ENCODE measurements at regions not wholly inside any gene's neighbourhood (a gene's known extent, or its start where the extent isn't known, plus 50 kb on each side); places are given as distances from the start of the nearest gene placed in this dataset.

GRCh38 chr13:83215627-83216026 lies 666.6 kb downstream of the SLITRK1 start:
- no peaks in the 10 kb centered on the region for H3K4me1 ChIP-seq (ENCODE audit: control insufficient read depth in 4 of 4, insufficient read depth in 4 of 4, low read length in 3 of 4)
- no peaks in the 10 kb centered on the region for H3K27me3 ChIP-seq (ENCODE audit: control insufficient read depth in 4 of 4, insufficient read depth in 4 of 4, low read length in 3 of 4)
- no peak overlapping the region for H3K27ac ChIP-seq (ENCODE audit: low read depth in 1 of 2, low read length in 2 of 2)
- H3K4me3 ChIP-seq (ENCODE audit: low read depth in 1 of 3, low read length in 3 of 3) = no peak overlapping the region
- no peaks in the 10 kb centered on the region for H3K9me3 ChIP-seq (ENCODE audit: control insufficient read depth in 4 of 4, low read length in 3 of 4)
- H3K36me3 ChIP-seq (ENCODE audit: control insufficient read depth in 4 of 4, insufficient read depth in 3 of 4, low read depth in 1 of 4, low read length in 3 of 4) = no peaks in the 10 kb centered on the region
- 63% methylated on average over 1 of the region's 1 CpG for WGBS
- H3K9ac ChIP-seq (ENCODE audit: low read depth in 1 of 2, low read length in 2 of 2) = no peak overlapping the region
- no peak for DNase-seq (ENCODE audit: low spot score)
- TF ChIP-seq FOXA1 (IDR thresholded peaks at IDR 0.05) (no peak), MAX (IDR thresholded peaks at IDR 0.05) (no peak), FOXA2 (IDR thresholded peaks at IDR 0.05) (no peak), EGR1 (IDR thresholded peaks at IDR 0.05; ENCODE audit: low read depth in 2 of 2) (no peak), RXRA (IDR thresholded peaks at IDR 0.05) (no peak), YY1 (IDR thresholded peaks at IDR 0.05) (no peak), TAF1 (conservative IDR thresholded peaks at IDR 0.05) (no peak), ZBTB33 (IDR thresholded peaks at IDR 0.05) (no peak), RAD21 (IDR thresholded peaks at IDR 0.05) (no peak), ATF3 (IDR thresholded peaks at IDR 0.05) (no peak), HNF4A (conservative IDR thresholded peaks at IDR 0.05) (no peak), HNF4G (IDR thresholded peaks at IDR 0.05) (no peak), NR2F2 (IDR thresholded peaks at IDR 0.05) (no peak), JUND (IDR thresholded peaks at IDR 0.05) (no peak), GABPA (IDR thresholded peaks at IDR 0.05 in 1 of 2, conservative IDR thresholded peaks at IDR 0.05 in 1 of 2) (no peak), REST (IDR thresholded peaks at IDR 0.05) (no peak), CTCF (IDR thresholded peaks at IDR 0.05; ENCODE audit: low read depth, low read length, missing input control) (no peak)

- Histone ChIP-seq H3K9me3 (ENCODE audit: control insufficient read depth in 4 of 4, low read length in 3 of 4) (no peaks in the 10 kb centered on the region), H3K4me3 (ENCODE audit: low read depth in 1 of 3, low read length in 3 of 3) (no peak overlapping the region), H3K9ac (ENCODE audit: low read depth in 1 of 2, low read length in 2 of 2) (no peak overlapping the region), H3K4me1 (ENCODE audit: control insufficient read depth in 4 of 4, insufficient read depth in 4 of 4, low read length in 3 of 4) (no peaks in the 10 kb centered on the region), H3K36me3 (ENCODE audit: control insufficient read depth in 4 of 4, insufficient read depth in 3 of 4, low read depth in 1 of 4, low read length in 3 of 4) (no peaks in the 10 kb centered on the region), H3K27me3 (ENCODE audit: control insufficient read depth in 4 of 4, insufficient read depth in 4 of 4, low read length in 3 of 4) (no peaks in the 10 kb centered on the region), H3K27ac (ENCODE audit: low read depth in 1 of 2, low read length in 2 of 2) (no peak overlapping the region)
- 34% methylated on average over 1 of the region's 1 CpG for WGBS
- no peak for DNase-seq (ENCODE audit: low spot score)
- TF ChIP-seq ZBTB33 (IDR thresholded peaks at IDR 0.05) = no peak
- TF ChIP-seq RAD21 (IDR thresholded peaks at IDR 0.05) = no peak
- TF ChIP-seq HNF4G (IDR thresholded peaks at IDR 0.05) = no peak
- TF ChIP-seq EGR1 (IDR thresholded peaks at IDR 0.05; ENCODE audit: low read depth in 2 of 2) = no peak
- TF ChIP-seq TAF1 (conservative IDR thresholded peaks at IDR 0.05) = no peak
- TF ChIP-seq REST (IDR thresholded peaks at IDR 0.05) = no peak
Measured at GRCh38 chr13:83214452-83214851, 667.8 kb downstream of the SLITRK1 start.
